AG09309 (cell line): ENCODE measurements at regions not wholly inside any gene's neighbourhood (a gene's known extent, or its start where the extent isn't known, plus 50 kb on each side); places are given as distances from the start of the nearest gene placed in this dataset.

Experiments
- DNase-seq: peaks from one replicate; pipeline ENCODE4 v3.0.0-alpha.2; 2010; ENCODE audit warnings: low read depth
- H3K4me3 ChIP-seq: 2 replicates; pipeline ENCODE4 v1.5.1; 2011; ENCODE audit warnings: mild to moderate bottlenecking, low read depth, low read length, moderate library complexity; ENCODE audit not compliant: control insufficient read depth
- TF ChIP-seq, protein P1 (sequence below): IDR thresholded peaks from 2 replicates; pipeline ENCODE4 v1.5.1; 2011; ENCODE audit warnings: mild to moderate bottlenecking, low read depth, low read length, inconsistent platforms; ENCODE audit not compliant: insufficient read depth, control insufficient read depth; ENCODE audit errors: missing control alignments

DNA sequence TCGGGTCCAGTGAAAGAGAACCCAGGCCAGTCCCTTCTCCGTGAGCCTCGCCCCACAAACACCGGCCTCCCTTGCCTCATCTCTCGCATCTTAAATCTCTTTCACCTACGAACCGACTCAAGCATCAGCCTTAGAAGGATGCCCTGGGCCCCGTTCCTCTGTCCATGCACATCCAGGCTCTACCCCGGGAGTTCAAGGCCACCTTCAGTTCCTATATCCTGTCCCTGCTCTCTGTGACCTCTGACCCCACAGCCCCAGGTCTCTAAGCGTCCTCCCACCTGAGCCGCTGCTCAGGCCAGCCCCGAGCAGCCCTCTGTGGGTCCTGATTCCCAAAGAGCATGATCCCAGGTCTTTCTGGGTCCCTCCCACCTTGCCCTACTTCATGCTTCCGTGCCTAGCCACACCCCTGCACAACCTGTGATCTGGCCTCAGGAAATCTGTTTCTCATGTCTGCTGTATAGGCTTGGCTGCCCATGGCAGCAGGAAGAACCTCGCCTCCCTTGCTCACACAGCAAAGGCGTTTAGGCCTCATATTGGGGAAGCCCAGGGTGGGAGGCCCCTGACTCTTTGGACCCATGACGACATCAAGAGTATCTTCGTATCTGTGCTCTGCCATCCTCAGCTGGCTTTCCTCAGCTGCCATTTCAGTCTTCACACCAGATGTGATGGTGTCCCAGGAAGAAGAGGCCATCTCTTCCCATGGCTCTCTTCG lies 77.5 kb upstream of the SEPTIN5 start:
- TF ChIP-seq, protein P1, sequence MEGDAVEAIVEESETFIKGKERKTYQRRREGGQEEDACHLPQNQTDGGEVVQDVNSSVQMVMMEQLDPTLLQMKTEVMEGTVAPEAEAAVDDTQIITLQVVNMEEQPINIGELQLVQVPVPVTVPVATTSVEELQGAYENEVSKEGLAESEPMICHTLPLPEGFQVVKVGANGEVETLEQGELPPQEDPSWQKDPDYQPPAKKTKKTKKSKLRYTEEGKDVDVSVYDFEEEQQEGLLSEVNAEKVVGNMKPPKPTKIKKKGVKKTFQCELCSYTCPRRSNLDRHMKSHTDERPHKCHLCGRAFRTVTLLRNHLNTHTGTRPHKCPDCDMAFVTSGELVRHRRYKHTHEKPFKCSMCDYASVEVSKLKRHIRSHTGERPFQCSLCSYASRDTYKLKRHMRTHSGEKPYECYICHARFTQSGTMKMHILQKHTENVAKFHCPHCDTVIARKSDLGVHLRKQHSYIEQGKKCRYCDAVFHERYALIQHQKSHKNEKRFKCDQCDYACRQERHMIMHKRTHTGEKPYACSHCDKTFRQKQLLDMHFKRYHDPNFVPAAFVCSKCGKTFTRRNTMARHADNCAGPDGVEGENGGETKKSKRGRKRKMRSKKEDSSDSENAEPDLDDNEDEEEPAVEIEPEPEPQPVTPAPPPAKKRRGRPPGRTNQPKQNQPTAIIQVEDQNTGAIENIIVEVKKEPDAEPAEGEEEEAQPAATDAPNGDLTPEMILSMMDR = no peak
- H3K4me3 ChIP-seq = no peak overlapping the region

DNA sequence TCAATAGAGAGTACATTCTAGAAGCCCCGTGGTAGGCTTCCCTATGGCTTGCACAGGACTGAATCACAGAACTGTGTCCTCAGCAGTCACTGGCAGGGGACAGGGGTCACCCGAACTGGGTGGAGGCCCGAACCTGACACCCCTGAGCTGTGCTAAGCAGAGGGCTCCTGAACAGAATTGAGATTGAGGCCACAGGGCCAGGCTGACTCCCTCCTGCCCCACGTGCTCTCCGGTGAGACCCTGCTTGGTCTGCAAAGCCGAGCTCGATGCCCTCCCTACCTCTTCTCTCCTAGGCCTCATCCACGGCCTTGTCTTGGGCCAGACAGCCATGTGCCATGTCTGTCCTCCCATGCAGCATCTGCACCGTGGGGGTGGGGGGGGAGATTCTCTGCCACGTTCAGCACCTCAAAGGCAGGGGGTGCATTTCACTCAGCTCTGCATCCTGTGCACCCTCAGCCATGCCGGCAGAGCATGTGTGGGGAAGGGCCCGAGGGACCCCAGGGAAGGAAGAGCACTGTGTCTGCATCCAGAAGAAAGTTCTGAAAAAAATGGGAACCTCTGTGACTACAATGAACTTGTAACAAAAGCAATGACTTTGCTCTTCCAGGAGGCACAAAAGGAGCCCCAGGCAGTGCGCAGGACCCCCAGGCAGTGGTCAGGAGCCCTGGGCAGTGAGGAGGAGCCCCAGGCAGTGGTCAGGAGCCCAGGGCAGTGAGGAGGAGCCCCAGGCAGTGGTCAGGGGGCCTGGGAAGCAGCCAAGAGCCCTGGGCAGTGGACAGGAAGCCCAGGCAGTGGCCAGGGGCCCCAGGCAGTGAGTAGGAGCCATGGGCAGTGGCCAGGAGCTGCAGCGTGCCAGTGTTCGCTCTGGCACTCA lies 76.7 kb upstream of the SEPTIN5 start:
- DNase-seq = no peak
- TF ChIP-seq, protein P1 = no peak
- no peak overlapping the region for H3K4me3 ChIP-seq

More for the DNA sequence above, 77.5 kb upstream of the SEPTIN5 start:
- no peak for DNase-seq

- no peak overlapping the region for H3K4me3 ChIP-seq
- TF ChIP-seq, protein P1 = no peak
- no peak for DNase-seq
Measured at GRCh38 chr22:19638282-19639015, 75.9 kb upstream of the SEPTIN5 start.

DNA sequence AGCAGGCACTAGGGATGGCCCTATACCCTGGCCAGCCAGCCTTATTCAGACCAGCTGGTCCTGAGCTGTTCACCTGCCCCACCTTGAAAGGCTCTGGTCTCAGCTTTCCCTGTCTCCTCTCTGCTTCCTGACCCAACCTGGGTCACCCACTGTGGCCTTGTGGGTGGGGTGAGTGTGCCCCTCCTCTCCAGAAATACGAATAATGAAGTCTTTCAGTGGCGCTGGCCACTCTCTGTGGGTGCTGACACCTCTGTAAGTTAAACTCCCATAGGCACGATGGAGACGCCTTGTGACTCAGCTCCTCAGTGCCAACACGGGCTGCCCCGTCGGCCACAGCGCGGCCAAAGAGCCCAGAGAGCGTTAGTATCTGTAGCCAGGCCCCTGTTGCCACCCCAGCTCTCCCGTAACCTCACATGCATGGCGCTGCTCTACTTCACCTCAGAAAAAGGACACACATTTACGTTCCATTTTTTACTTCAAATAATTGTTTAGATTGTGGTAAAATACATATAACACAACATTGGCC lies 74.6 kb upstream of the SEPTIN5 start:
- DNase-seq = no peak
- TF ChIP-seq, protein P1 = no peak
- no peak overlapping the region for H3K4me3 ChIP-seq

- TF ChIP-seq, protein P1 = no peak
- no peak for DNase-seq
- no peak overlapping the region for H3K4me3 ChIP-seq
Measured at GRCh38 chr22:19640306-19640705, 74.0 kb upstream of the SEPTIN5 start.

DNA sequence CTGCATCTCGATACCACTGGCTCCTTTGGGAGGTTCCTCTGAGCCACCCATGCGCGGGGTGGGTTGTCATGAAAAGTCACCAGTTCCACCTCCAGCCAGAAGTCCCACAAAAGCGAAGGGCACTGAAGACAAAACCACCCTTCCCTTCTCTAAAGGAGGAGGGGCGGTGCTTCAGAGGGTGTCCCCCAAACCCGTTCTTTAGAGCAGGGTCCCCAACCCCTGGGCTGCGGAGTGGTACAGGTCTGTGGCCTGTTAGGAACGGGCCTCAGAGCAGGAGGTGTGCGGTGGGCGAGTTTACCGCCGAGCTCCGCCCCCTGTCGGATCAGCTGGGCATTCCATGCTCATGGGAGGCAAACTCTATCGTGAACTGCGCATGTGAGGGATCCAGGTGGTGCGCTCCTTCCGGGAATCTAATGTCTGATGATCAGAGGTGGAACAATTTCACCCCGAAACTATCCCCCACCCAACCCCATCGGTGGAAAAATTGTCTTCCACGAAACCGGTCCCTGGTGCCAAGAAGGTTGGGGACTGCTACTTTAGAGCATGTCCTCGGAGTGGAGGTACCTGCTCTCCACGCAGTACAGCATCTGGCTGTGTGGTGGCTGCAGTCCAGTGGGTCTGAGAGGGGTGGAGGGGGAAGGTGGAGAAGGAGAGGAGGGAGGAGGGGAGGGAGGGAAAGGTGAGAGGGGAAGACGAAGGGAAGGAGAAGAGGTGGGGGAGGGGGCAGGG lies 72.9 kb upstream of the SEPTIN5 start:
- H3K4me3 ChIP-seq = no peak overlapping the region
- no peak for DNase-seq
- TF ChIP-seq, protein P1 = peak; percentile 47
